NCI-H1417 (cell line): ENCODE measurements at regions not wholly inside any gene's neighbourhood (a gene's known extent, or its start where the extent isn't known, plus 50 kb on each side); places are given as distances from the start of the nearest gene placed in this dataset.

Source experiments
- DNase-seq, 3 experiments: peaks; one replicate each; lab custom pipeline; 2025; lab: John Stamatoyannopoulos, UW

DNA sequence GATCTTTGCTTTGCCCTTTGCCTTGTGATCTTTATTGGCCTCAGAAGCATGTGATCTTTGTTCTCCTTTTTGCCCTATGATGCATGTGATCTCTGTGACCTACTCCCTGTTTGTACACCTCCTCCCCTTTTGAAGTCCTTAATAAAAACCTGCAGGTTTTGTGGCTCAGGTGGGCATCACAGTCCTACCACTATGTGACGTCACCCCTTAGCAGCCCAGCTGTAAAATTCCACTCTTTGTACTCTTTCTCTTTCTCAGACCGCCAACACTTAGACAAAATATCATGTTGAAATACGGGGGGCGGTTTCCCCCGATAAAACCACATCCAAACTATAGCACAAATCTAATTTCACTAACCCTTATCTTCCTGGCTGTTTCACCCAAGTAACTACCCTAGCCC, 76.7 kb upstream of the RAPGEF4 start:
- no peak for DNase-seq

GRCh38 chr2:172662099-172662498, 73.5 kb upstream of the RAPGEF4 start:
- DNase-seq = no peak

DNA sequence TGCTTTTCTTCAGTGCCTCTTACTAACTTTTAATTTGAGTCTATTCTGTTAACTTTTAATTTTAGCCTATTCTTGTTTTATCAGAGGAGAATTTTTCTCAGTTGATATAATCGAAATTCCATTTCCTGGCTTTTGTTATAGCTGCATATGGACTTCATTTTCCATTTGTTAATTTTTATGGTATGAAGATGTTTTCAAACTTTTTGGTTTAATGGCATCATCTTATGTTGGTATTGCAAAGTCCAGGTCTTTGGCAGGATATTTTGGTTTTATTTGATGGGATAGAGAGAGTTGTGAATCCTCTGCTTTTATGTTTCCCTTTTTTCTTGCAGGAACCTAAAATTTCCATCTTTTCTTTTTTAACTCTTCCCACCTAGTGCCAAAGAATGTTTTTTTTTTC, 70.9 kb upstream of the RAPGEF4 start:
- DNase-seq = no peak

DNA sequence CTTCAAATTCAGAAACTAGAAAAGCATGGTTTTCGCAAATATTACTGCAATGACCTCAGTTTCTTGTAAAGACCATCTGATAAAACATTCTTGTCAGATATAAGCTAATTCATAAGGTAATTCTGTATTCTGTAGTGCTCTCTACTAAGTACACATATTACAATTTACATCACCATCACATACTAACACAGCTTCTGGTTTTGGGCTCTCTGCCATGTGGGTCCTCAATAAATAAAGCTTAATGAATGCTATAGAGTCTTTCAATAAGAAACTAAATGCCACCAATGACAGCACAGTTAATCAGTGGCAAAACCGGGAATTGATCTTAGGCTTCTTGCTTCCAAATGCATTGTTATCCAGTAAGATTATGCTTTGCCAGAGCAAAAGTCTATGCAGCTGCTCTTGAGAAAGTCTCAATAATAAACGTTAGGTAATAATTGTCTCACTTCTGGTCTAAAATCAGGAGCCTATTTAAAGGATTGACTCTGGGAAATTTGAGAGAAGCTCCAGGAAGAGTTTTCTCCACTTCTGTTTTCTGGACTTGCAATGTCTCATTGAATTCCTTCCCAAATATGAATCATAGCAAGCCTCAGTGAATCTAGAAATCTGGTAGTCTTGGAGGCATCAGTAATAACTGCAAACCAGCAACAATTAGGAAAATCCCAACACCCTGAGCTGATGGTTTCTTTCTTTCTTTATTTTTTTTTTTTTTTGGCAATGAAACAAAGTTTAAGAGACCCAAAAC, 67.9 kb upstream of the RAPGEF4 start:
- DNase-seq = no peak

GRCh38 chr2:172671501-172671900, 64.1 kb upstream of the RAPGEF4 start:
- peak in 1 of 3 experiments; percentile 0 for DNase-seq

DNA sequence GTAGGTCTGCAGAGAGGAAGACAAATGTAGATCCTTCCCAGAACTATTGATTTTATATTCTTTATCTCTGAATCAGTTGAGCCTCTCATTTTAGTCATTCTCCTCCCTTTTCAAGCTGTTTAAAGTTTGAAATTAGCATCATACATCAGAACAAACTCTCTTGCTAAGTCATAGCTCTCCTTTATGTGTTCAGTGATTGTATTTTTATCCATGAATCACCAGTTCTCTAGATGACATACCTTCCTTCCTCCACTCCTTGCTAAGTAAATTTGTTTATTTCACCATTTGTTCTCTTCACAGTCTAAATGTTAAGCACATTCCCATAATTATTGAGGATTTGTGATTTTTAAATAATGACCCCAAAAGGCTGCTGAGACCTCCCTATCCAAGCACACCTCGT, 63.5 kb upstream of the RAPGEF4 start:
- DNase-seq = no peak

DNA sequence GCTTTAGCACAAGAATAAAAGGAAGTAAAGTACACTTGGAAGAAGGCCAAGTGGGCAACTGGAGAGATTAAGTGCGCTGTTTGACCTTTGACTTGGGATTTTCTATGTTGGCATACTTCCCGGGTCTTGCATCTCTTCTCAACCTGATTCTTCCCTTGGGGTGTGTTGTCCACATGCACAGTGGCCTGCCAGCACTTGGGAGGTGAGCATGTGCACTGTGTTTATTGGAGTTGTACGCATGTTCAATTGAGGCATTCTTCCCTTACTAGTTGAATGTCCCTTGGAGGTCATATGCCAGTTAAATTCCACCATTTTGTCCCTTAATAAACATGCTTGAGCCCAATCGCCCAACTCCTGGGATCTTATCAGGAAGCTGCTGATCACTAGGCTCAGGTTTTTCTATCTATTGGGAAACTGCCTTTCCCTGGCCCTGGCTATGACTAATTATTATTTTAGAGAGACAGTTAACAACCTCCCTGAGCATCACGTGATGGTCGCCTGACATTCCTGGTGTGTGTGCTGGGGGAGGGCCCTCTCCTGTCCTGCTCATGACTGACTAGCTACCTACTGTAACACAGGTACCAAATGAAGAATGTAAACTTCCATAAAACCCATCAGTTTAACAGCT, 62.5 kb upstream of the RAPGEF4 start:
- no peak for DNase-seq

DNA sequence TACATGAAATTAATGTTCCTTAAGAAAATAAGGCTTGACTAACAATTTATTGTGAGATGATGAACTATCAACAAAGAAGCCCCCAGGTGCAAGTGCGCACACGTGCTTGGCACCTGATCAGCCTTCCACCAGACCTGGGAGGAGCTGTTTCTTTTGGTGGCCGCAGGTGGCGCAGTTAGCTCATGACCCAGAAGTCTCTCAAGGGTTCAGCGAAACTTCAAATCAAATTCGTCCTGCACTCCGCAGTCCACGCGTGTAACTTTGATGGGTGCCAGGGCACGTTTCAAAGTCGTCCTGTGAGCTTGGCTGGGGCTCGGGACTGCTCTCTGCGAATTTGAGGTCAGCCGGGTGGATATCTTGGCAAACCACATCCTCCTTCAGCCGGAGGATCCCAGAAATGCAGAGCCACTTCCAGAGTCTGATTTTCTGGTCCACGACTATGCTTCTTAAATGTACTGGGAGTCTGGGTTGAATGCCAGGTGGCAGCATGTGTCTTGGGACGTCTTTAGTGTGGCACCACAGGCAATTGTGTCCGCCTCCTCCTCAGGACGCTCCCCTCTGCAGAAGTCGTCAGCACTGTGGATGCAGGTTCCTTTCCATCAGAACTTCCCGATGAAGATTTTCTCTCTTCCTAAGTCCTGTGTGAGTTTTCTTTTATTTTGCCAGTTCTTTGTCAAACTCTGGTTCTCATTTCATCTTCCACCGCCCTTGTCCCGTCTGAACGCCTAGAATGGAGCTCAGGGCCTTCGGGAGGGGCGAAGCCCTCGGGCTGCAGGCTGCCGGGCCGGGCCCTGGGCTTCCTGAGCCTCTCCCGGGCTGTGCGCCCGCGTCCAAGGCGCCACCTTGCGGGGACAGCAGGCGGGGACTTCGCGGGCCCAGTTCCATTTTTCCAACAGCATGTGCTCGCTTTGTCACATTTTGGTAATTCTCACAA, 61.3 kb upstream of the RAPGEF4 start:
- no peak for DNase-seq

- no peak for DNase-seq
Measured at GRCh38 chr2:172674968-172675303, 60.7 kb upstream of the RAPGEF4 start.

DNA sequence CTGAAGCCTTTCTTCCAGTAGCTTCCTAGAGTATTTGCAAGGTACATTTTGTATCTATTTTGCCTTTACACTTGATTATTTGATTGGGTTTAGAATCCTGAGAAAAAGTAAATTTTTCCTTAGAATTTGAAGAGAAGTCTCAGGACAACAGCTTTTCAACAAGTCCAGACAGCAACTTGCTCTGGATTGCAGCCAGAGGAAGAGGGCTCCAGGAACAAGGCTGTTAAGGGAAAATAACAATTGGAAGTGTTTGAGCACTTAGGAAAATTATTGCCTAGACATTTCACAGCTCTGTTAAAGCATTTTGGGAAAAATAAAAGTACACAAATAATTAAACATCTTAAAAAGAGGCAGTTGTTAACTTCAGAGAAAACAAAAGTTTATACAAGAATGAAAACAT, 58.3 kb upstream of the RAPGEF4 start:
- no peak for DNase-seq

GRCh38 chr2:172680436-172681068, 55.1 kb upstream of the RAPGEF4 start:
- no peak for DNase-seq

- no peak for DNase-seq
Measured at GRCh38 chr2:172685467-172685866, 50.2 kb upstream of the RAPGEF4 start.
